DOHH2 (cell line): ENCODE measurements at regions not wholly inside any gene's neighbourhood (a gene's known extent, or its start where the extent isn't known, plus 50 kb on each side); places are given as distances from the start of the nearest gene placed in this dataset.

ENCODE experiments used
- CTCF ChIP-seq: fragments of 200-600 bp; sonication (generic); IDR thresholded peaks from one replicate; pipeline ENCODE4 v1.5.1; 2014; ENCODE audit warnings: antibody characterized with exemption, mild to moderate bottlenecking, low read depth, low read length; ENCODE audit not compliant: poor library complexity, severe bottlenecking
- EZH2phosphoT487 ChIP-seq: fragments of 200-600 bp; sonication (generic); IDR thresholded peaks from 2 replicates; pipeline ENCODE4 v1.6.1; 2017; ENCODE audit warnings: borderline replicate concordance, mild to moderate bottlenecking, antibody characterized with exemption, low read length, moderate library complexity, mixed read lengths

- TF ChIP-seq CTCF (no peak), EZH2phosphoT487 (no peak)
Measured at GRCh38 chr12:131378861-131379665, 331.8 kb upstream of the SFSWAP start.
